ENCODE measurements at regions not wholly inside any gene's neighbourhood (a gene's known extent, or its start where the extent isn't known, plus 50 kb on each side); places are given as distances from the start of the nearest gene placed in this dataset.

- TF ChIP-seq, protein P1, sequence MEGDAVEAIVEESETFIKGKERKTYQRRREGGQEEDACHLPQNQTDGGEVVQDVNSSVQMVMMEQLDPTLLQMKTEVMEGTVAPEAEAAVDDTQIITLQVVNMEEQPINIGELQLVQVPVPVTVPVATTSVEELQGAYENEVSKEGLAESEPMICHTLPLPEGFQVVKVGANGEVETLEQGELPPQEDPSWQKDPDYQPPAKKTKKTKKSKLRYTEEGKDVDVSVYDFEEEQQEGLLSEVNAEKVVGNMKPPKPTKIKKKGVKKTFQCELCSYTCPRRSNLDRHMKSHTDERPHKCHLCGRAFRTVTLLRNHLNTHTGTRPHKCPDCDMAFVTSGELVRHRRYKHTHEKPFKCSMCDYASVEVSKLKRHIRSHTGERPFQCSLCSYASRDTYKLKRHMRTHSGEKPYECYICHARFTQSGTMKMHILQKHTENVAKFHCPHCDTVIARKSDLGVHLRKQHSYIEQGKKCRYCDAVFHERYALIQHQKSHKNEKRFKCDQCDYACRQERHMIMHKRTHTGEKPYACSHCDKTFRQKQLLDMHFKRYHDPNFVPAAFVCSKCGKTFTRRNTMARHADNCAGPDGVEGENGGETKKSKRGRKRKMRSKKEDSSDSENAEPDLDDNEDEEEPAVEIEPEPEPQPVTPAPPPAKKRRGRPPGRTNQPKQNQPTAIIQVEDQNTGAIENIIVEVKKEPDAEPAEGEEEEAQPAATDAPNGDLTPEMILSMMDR (IDR thresholded peaks at IDR 0.05) = no peak
- TF ChIP-seq POLR2A (IDR thresholded peaks at IDR 0.05) = no peak
These were observed 306.6 kb upstream of the PFKP start for GRCh38 chr10:2760736-2761135.

Measured in right lobe of liver (tissue), 4 donors.